GM19397 (cell line): ENCODE measurements at regions not wholly inside any gene's neighbourhood (a gene's known extent, or its start where the extent isn't known, plus 50 kb on each side); places are given as distances from the start of the nearest gene placed in this dataset.
"Not testable (repeated sequence)": the region's sequence is repeated elsewhere in the genome, so short reads cannot be mapped to it uniquely, and the experiment has no call there.

ENCODE experiments used
- ATAC-seq: cut with Tn5 transposase; IDR thresholded peaks from one replicate; pipeline ENCODE4 v1.9.1; 2021; ENCODE audit warnings: mild to moderate bottlenecking, moderate library complexity; ENCODE audit not compliant: unreplicated experiment

GRCh38 chr14:51443195-51444018 is 203.4 kb downstream of the TMX1 start:
- ATAC-seq, result no peak

- ATAC-seq, result no peak
These were observed 204.4 kb downstream of the TMX1 start for GRCh38 chr14:51444353-51445000.

- ATAC-seq, result no peak
These were observed 204.9 kb downstream of the TMX1 start for GRCh38 chr14:51445001-51445390.

- ATAC-seq, result no peak
These were observed 204.9 kb upstream of the FRMD6 start for GRCh38 chr14:51446771-51447170.

- ATAC-seq, result no peak
These were observed 204.3 kb upstream of the FRMD6 start for GRCh38 chr14:51447411-51447810.

DNA sequence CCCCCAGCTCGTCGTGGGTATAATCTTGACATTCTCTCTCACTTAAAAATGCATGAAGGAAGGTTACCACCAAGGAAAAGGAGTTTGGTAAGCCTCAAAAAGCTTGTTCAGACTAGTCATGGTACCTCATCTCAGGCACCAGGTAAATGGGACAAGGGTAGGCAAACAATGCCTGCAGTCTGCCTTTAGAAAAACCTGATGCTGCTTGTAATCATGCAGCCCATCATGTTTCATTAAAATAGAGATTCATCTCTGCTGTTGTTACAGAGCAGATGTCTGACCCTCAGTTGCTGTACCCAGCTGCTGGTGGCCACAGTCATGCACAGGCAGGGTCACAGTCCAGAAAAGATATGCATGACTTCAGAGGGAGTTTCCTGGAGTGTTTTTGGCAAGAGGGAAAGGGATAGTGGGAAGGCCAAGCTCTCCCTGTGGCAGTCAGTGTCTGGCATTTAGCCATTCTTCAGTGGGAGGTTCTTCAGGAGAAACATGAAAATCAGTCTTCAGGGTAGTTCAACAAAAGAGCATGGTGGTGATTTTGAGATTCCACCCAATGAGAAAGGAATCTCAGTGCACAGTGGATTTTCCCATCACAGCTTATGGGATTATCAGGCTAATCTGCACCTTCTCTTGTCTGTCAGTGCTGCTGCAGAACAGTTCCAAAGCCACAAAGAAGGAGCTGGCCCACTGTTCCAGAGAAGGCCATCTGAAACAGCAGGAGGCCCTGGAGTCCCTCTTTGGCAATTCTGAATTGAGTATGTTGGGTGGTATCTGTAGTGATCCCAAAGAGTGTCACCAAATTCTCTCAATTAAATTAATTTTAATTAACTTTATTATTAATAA is 202.7 kb upstream of the FRMD6 start:
- ATAC-seq, result no peak

DNA sequence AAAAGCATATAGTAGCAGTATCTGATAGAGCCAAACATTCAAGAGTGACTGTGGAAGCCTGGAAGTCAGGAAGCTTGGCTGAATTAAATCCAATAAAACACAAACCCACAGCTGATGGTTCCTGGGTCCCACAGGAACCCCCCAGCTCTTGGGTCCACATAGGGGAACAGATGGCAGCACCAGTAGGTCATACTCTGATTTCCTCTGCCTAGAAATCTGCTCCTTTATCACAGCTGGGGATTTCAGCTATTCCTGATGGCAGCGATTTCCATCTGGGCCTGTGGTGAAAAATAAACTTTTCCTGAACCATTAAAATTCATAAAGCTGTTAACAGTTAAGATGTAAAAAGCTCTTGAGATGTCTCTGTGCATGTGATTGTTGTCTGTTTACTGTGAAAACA is 202.0 kb upstream of the FRMD6 start:
- ATAC-seq, result no peak

- ATAC-seq, result no peak
These were observed 200.1 kb upstream of the FRMD6 start for GRCh38 chr14:51451561-51451960.

DNA sequence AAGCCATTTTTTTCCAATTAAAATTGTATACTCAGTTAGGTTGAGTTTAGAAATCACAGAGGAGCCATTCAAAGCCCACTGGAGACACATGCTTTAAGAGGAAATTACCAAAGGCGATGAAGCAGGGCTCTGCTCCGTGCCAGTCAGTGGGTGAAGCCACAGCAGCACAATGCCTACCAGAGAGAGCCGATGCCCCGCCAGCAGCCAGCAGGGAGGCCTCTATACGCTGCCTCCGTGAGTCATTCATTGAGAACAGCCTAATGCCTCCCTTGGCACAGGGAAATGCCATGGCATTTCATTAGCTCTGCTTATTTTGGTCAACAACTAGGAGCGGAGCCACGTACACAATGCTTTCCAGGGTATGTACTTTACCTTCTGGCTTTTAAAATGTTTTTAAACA is 197.8 kb upstream of the FRMD6 start:
- ATAC-seq, result no peak

DNA sequence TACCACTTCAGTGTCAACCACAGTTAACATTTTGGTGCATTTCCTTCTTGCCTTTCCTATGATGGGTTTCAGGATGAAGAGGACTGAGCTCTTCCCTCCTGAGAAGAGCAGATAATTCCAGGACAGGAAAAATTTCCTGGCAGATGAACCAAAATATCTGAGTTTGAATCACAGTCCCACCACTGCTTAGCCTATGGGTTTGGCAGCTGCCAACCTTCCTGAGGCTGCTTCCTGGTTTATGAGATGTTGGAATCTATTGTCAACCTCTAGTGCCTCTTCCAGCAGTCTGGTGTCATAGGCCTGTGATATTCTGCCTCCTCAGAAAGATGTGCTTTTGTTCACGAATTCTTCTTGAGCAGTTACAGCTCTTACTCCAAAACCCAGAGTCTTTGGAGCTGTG is 197.4 kb upstream of the FRMD6 start:
- ATAC-seq, result no peak

DNA sequence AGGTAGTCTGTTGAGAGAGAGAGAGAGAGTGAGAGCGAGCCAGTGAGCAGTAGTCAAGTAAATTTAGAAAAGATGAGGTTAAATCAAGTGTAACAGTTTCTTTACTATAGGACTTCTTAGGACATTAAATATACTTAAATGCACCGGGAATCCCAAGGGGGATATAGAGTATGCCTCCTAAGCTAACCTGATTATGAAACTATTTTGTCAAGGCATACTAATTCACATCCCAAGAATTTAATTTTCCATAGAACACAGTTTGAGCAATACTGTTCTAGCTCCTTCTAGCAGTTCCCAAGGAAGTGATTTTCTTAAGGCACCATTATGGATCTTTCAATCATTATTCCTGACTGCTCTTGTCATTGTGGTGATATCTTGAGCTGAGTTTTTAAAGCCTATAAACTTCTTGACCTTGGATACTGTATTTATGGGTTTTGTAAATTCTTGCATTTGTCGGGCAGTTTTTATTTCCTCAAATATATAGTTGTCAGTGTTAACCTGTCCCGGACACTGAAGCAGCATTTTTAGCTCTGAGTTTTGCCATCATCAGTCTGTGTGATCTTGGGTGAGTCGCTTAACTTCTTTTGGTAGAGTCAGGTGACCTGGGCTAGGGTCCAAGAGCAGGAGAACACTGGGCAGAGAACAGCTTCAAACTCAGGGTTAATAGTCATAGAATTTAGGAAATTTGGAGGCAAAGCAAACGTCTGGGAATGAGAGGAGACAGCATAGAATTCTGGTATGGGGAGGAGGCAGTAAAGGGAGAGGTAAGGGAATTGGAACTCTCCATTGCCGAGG is 196.5 kb upstream of the FRMD6 start:
- no peak for ATAC-seq

- ATAC-seq, result no peak
These were observed 193.7 kb upstream of the FRMD6 start for GRCh38 chr14:51457843-51458562.

DNA sequence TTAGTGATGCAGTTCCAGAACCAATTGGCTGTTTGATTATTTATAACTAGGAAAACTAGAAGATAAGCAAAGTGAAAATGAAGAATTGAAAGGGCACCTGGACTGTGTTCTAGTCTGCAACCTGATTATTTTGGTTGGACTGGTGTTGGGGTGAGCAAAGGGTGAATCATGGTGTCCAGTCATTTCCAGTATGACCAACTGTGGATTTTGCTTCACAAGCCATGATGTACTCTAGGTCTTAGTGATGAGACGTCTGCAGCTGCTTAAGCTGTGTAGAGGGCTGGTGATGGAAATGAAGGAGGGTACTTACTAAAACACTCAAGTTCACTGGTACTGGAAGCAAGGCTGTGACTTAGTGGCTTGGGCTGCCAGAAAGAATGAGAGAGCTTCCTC is 193.2 kb upstream of the FRMD6 start:
- no peak for ATAC-seq

- no peak for ATAC-seq
These were observed 191.7 kb upstream of the FRMD6 start for GRCh38 chr14:51460011-51460410.

GRCh38 chr14:51462182-51462581 is 189.5 kb upstream of the FRMD6 start:
- ATAC-seq, result no peak

GRCh38 chr14:51462706-51463105 is 189.0 kb upstream of the FRMD6 start:
- no peak for ATAC-seq

GRCh38 chr14:51463461-51463860 is 188.2 kb upstream of the FRMD6 start:
- no peak for ATAC-seq

- no peak for ATAC-seq
These were observed 187.3 kb upstream of the FRMD6 start for GRCh38 chr14:51464411-51464810.

DNA sequence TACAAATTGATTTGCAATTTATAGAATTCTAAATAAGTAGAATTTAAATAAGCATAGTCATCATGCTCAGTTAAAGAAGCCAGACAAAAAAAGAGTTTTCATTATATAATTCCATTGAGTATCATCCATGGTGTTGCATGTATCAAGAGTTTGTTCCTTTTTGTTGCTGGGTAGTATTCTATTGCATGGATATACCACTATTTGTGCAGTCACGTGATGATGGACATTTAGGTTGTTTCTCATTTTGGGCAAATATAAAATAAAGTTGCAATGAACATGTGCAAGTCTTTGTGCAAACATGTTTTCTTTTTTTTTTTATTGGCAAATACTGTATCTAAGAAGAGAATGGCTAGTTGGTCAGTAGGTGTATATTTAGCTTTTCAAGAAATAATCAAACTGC is 186.2 kb upstream of the FRMD6 start:
- ATAC-seq, result no peak

GRCh38 chr14:51467392-51467791 is 184.3 kb upstream of the FRMD6 start:
- ATAC-seq, result not testable (repeated sequence)
